Liver (tissue), 8 donors: ENCODE measurements at regions not wholly inside any gene's neighbourhood (a gene's known extent, or its start where the extent isn't known, plus 50 kb on each side); places are given as distances from the start of the nearest gene placed in this dataset.

ENCODE experiments used
- DNase-seq: peaks from one replicate; pipeline ENCODE4 v3.0.0-alpha.2; 2017; ENCODE audit warnings: low spot score
- H3K27ac ChIP-seq, 2 donors: one replicate each; pipeline ENCODE4 v1.7.0; 2013; ENCODE audit warnings: inconsistent platforms in 2 of 2, low read length in 2 of 2, control low read depth in 1 of 2, low read depth in 1 of 2, mild to moderate bottlenecking in 1 of 2
- H3K27me3 ChIP-seq, 4 donors: one replicate each; pipeline versions ENCODE4 v1.6.1 to v1.7.0; 2013; ENCODE audit warnings: low read length in 3 of 4, inconsistent platforms in 1 of 4, mild to moderate bottlenecking in 1 of 4, moderate library complexity in 1 of 4; ENCODE audit not compliant: control insufficient read depth in 4 of 4, insufficient read depth in 4 of 4
- H3K36me3 ChIP-seq, 4 donors: one replicate each; pipeline versions ENCODE4 v1.6.1 to v1.7.0; 2013; ENCODE audit warnings: low read length in 3 of 4, mild to moderate bottlenecking in 3 of 4, low read depth in 1 of 4, moderate library complexity in 1 of 4; ENCODE audit not compliant: control insufficient read depth in 4 of 4, insufficient read depth in 3 of 4
- H3K4me1 ChIP-seq, 4 donors: one replicate each; pipeline versions ENCODE4 v1.6.1 to v1.7.0; 2013; ENCODE audit warnings: low read length in 3 of 4, mild to moderate bottlenecking in 3 of 4, moderate library complexity in 1 of 4; ENCODE audit not compliant: control insufficient read depth in 4 of 4, insufficient read depth in 4 of 4
- H3K4me3 ChIP-seq, 3 donors: one replicate each; pipeline versions ENCODE4 v1.6.1 to v1.7.0; 2013; ENCODE audit warnings: low read length in 3 of 3, control low read depth in 1 of 3, low read depth in 1 of 3, mild to moderate bottlenecking in 1 of 3
- H3K9ac ChIP-seq, 2 donors: one replicate each; pipeline ENCODE4 v1.7.0; 2013; ENCODE audit warnings: low read length in 2 of 2, mild to moderate bottlenecking in 2 of 2, moderate library complexity in 2 of 2, control low read depth in 1 of 2, low read depth in 1 of 2
- H3K9me3 ChIP-seq, 4 donors: one replicate each; pipeline versions ENCODE4 v1.6.1 to v1.7.0; 2013; ENCODE audit warnings: low read length in 3 of 4; ENCODE audit not compliant: control insufficient read depth in 4 of 4
- ATF3 ChIP-seq: IDR thresholded peaks from 2 replicates; pipeline ENCODE4 v1.6.1; 2016; ENCODE audit warnings: antibody characterized with exemption
- CTCF ChIP-seq: fragments of 150-350 bp; IDR thresholded peaks from 2 replicates; pipeline ENCODE4 v1.5.1; 2017; ENCODE audit warnings: improper control_type of control experiment, low read depth, low read length; ENCODE audit not compliant: missing input control
- FOXA1 ChIP-seq: IDR thresholded peaks from 2 replicates; pipeline ENCODE4 v1.6.1; 2016; ENCODE audit warnings: antibody characterized with exemption
- FOXA2 ChIP-seq: IDR thresholded peaks from 2 replicates; pipeline ENCODE4 v1.6.1; 2016; ENCODE audit warnings: antibody characterized with exemption
- GABPA ChIP-seq, 2 donors: IDR thresholded peaks in 1 of 2; conservative IDR thresholded peaks in 1 of 2; 2 replicates each; pipeline ENCODE4 v1.6.1; 2016; ENCODE audit warnings: antibody characterized with exemption in 2 of 2, mild to moderate bottlenecking in 1 of 2, moderate library complexity in 1 of 2
- HNF4A ChIP-seq, 2 donors: conservative IDR thresholded peaks; 2 replicates each; pipeline ENCODE4 v1.6.1; 2016; ENCODE audit warnings: antibody characterized with exemption in 2 of 2, mild to moderate bottlenecking in 2 of 2
- HNF4G ChIP-seq: IDR thresholded peaks from 2 replicates; pipeline ENCODE4 v1.6.1; 2016; ENCODE audit warnings: antibody characterized with exemption
- JUND ChIP-seq, 2 donors: IDR thresholded peaks; 2 replicates each; pipeline ENCODE4 v1.6.1; 2016; ENCODE audit warnings: antibody characterized with exemption in 2 of 2
- MAX ChIP-seq: IDR thresholded peaks from 2 replicates; pipeline ENCODE4 v1.6.1; 2016; ENCODE audit warnings: antibody characterized with exemption
- NR2F2 ChIP-seq: IDR thresholded peaks from 2 replicates; pipeline ENCODE4 v1.6.1; 2016; ENCODE audit warnings: antibody characterized with exemption
- RAD21 ChIP-seq, 2 donors: IDR thresholded peaks; 2 replicates each; pipeline ENCODE4 v1.6.1; 2016; ENCODE audit warnings: antibody characterized with exemption in 2 of 2, mild to moderate bottlenecking in 2 of 2
- SP1 ChIP-seq: IDR thresholded peaks from 2 replicates; pipeline ENCODE4 v1.6.1; 2018; ENCODE audit warnings: antibody characterized with exemption, mild to moderate bottlenecking
- TAF1 ChIP-seq: conservative IDR thresholded peaks from 2 replicates; pipeline ENCODE4 v1.6.1; 2016; ENCODE audit warnings: antibody characterized with exemption, mild to moderate bottlenecking
- YY1 ChIP-seq: IDR thresholded peaks from 2 replicates; pipeline ENCODE4 v1.6.1; 2016; ENCODE audit warnings: antibody characterized with exemption, mild to moderate bottlenecking
- WGBS: extraction: QIAGEN DNeasy Blood & Tissue Kit; methylation state at CpG from one replicate; pipeline ENCODE4 v1.1.7; 2013; 5-methylcytosine and 5-hydroxymethylcytosine counted together
- donor health status: healthy.
- donor health status: healthy.
- donor health status: healthy.
- donor health status: healthy.
- donor health status: healthy.

GRCh38 chr11:25943031-25943430 is 388.9 kb upstream of the ANO3 start:
- no peak overlapping the region for H3K9ac ChIP-seq
- 87% methylated on average over 6 of the region's 6 CpGs for WGBS
- TF ChIP-seq ATF3 = no peak
- no peak for TF ChIP-seq CTCF

GRCh38 chr11:25943777-25944661 is 387.9 kb upstream of the ANO3 start:
- TF ChIP-seq CTCF (no peak), FOXA1 (no peak), NR2F2 (no peak), YY1 (no peak), GABPA (IDR thresholded peaks at IDR 0.05 in 1 of 2, conservative IDR thresholded peaks at IDR 0.05 in 1 of 2) (no peak), TAF1 (no peak), FOXA2 (no peak), HNF4A (conservative IDR thresholded peaks at IDR 0.05) (no peak), JUND (IDR thresholded peaks at IDR 0.05) (no peak), ATF3 (no peak), SP1 (no peak), HNF4G (no peak), MAX (no peak), RAD21 (IDR thresholded peaks at IDR 0.05) (no peak)
- Histone ChIP-seq H3K9me3 (no peaks in the 10 kb centered on the region), H3K27me3 (no peaks in the 10 kb centered on the region), H3K4me3 (no peak overlapping the region), H3K36me3 (no peaks in the 10 kb centered on the region), H3K27ac (no peak overlapping the region), H3K4me1 (no peaks in the 10 kb centered on the region), H3K9ac (no peak overlapping the region)
- no peak for DNase-seq
- 88% methylated on average over 17 of the region's 17 CpGs for WGBS

More at GRCh38 chr11:25943031-25943430, 388.9 kb upstream of the ANO3 start:
- DNase-seq = no peak
- Histone ChIP-seq H3K27ac (no peak overlapping the region), H3K9me3 (no peaks in the 10 kb centered on the region), H3K27me3 (no peaks in the 10 kb centered on the region), H3K4me1 (no peaks in the 10 kb centered on the region), H3K36me3 (no peaks in the 10 kb centered on the region), H3K4me3 (no peak overlapping the region)
